Osteocyte (in vitro differentiated cells): ENCODE measurements at regions not wholly inside any gene's neighbourhood (a gene's known extent, or its start where the extent isn't known, plus 50 kb on each side); places are given as distances from the start of the nearest gene placed in this dataset.
A peak's percentile ranks its signal among the peaks of the same experiment; 100 is the strongest.

Source experiments
- DNase-seq: peaks from one replicate; pipeline ENCODE4 v3.0.0; 2021; ENCODE audit warnings: mixed read lengths; ENCODE audit not compliant: unreplicated experiment; ENCODE audit errors: extremely low spot score
- H3K27ac Mint-ChIP-seq: one replicate; pipeline ENCODE4 v1.8.0; 2021; ENCODE audit warnings: mild to moderate bottlenecking, mixed read lengths; ENCODE audit not compliant: unreplicated experiment
- H3K27me3 Mint-ChIP-seq: one replicate; pipeline ENCODE4 v1.8.0; 2021; ENCODE audit warnings: mixed read lengths; ENCODE audit not compliant: unreplicated experiment
- H3K36me3 Mint-ChIP-seq: one replicate; pipeline ENCODE4 v1.8.0; 2021; ENCODE audit warnings: mixed read lengths; ENCODE audit not compliant: unreplicated experiment
- H3K4me1 Mint-ChIP-seq: one replicate; pipeline ENCODE4 v1.8.0; 2021; ENCODE audit warnings: mixed read lengths; ENCODE audit not compliant: unreplicated experiment
- H3K4me3 Mint-ChIP-seq: one replicate; pipeline ENCODE4 v1.8.0; 2021; ENCODE audit warnings: mild to moderate bottlenecking, moderate library complexity, mixed read lengths; ENCODE audit not compliant: unreplicated experiment
- H3K9me3 Mint-ChIP-seq: one replicate; pipeline ENCODE4 v1.8.0; 2021; ENCODE audit warnings: mixed read lengths; ENCODE audit not compliant: unreplicated experiment
- CTCF ChIP-seq: fragments of 200-600 bp; sonication (generic); IDR thresholded peaks from 2 replicates; pipeline ENCODE4 v1.5.0; 2021; ENCODE audit warnings: antibody characterized with exemption, mild to moderate bottlenecking, moderate library complexity

- Mint-ChIP-seq H3K4me1 (no peaks in the 10 kb centered on the region), H3K27me3 (peaks cover 5% of the 10 kb centered on the region), H3K4me3 (no peak overlapping the region), H3K27ac (no peak overlapping the region), H3K36me3 (no peaks in the 10 kb centered on the region), H3K9me3 (no peaks in the 10 kb centered on the region)
- no peak for TF ChIP-seq CTCF
- DNase-seq = no peak
Measured at GRCh38 chr13:106942563-106942962, 374.6 kb upstream of the ARGLU1 start.

- H3K4me3 Mint-ChIP-seq = no peak overlapping the region
Measured at GRCh38 chr13:106941779-106942178, 373.8 kb upstream of the ARGLU1 start.

GRCh38 chr13:106927421-106927820, 359.5 kb upstream of the ARGLU1 start:
- DNase-seq = no peak
- no peaks in the 10 kb centered on the region for H3K36me3 Mint-ChIP-seq
- H3K4me3 Mint-ChIP-seq = no peak overlapping the region
- H3K4me1 Mint-ChIP-seq = no peaks in the 10 kb centered on the region
- no peak for TF ChIP-seq CTCF
- peaks cover 4% of the 10 kb centered on the region for H3K27me3 Mint-ChIP-seq
- no peaks in the 10 kb centered on the region for H3K9me3 Mint-ChIP-seq
- H3K27ac Mint-ChIP-seq = no peak overlapping the region

More at GRCh38 chr13:106941779-106942178, 373.8 kb upstream of the ARGLU1 start:
- no peaks in the 10 kb centered on the region for H3K4me1 Mint-ChIP-seq
- no peak for DNase-seq
- H3K27ac Mint-ChIP-seq = no peak overlapping the region
- TF ChIP-seq CTCF = no peak
- peaks cover 2% of the 10 kb centered on the region for H3K27me3 Mint-ChIP-seq
- H3K36me3 Mint-ChIP-seq = no peaks in the 10 kb centered on the region
- no peaks in the 10 kb centered on the region for H3K9me3 Mint-ChIP-seq

GRCh38 chr13:106922384-106922783, 354.4 kb upstream of the ARGLU1 start:
- H3K4me1 Mint-ChIP-seq = peaks cover 18% of the 10 kb centered on the region
- peaks cover 4% of the 10 kb centered on the region for H3K27me3 Mint-ChIP-seq
- no peak for DNase-seq
- H3K4me3 Mint-ChIP-seq = no peak overlapping the region
- TF ChIP-seq CTCF = no peak
- no peaks in the 10 kb centered on the region for H3K36me3 Mint-ChIP-seq
- H3K27ac Mint-ChIP-seq = no peak overlapping the region
- no peaks in the 10 kb centered on the region for H3K9me3 Mint-ChIP-seq

GRCh38 chr13:106919638-106920037, 351.7 kb upstream of the ARGLU1 start:
- Mint-ChIP-seq H3K27ac (no peak overlapping the region), H3K9me3 (no peaks in the 10 kb centered on the region), H3K36me3 (no peaks in the 10 kb centered on the region), H3K4me3 (peak overlapping the region; percentile 33), H3K27me3 (peaks cover 10% of the 10 kb centered on the region), H3K4me1 (peaks cover 18% of the 10 kb centered on the region)
- no peak for DNase-seq
- no peak for TF ChIP-seq CTCF
